ENCODE measurements at regions not wholly inside any gene's neighbourhood (a gene's known extent, or its start where the extent isn't known, plus 50 kb on each side); places are given as distances from the start of the nearest gene placed in this dataset.

DNA sequence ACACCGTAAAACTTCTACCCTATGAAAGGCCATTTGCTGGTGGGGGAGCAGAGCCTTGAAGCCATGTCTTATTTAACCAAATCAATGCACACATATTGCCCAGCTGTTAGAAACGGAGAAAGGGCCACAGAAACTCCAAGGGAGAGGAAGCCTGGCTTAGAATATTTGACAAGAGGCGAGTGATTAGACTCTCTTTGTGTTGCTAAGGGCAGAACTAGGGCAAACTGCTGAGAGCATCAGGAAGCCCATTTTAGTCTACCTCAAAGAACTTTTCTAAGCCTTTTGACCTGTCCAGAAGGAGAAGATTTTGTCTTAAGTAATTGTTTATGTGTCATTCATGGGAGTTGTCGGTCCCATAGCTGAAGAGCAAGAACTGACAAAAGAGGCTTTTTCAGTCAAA, 54.4 kb upstream of the CELF4 start:
- TF ChIP-seq CTCF (IDR thresholded peaks at IDR 0.05; ENCODE audit: low read depth, low read length) (no peak), POLR2A (IDR thresholded peaks at IDR 0.05; ENCODE audit: extremely low read depth, insufficient read length) (no peak), MYC (IDR thresholded peaks at IDR 0.05; ENCODE audit: low read depth, low read length) (no peak)
- TF ChIP-seq, protein P1, sequence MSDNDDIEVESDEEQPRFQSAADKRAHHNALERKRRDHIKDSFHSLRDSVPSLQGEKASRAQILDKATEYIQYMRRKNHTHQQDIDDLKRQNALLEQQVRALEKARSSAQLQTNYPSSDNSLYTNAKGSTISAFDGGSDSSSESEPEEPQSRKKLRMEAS (IDR thresholded peaks at IDR 0.05; ENCODE audit: low read depth, low read length), result no peak
- no peak for DNase-seq (ENCODE audit: low read depth)
- no peak overlapping the region for H3K4me3 ChIP-seq (ENCODE audit: low read depth, low read length)

DNA sequence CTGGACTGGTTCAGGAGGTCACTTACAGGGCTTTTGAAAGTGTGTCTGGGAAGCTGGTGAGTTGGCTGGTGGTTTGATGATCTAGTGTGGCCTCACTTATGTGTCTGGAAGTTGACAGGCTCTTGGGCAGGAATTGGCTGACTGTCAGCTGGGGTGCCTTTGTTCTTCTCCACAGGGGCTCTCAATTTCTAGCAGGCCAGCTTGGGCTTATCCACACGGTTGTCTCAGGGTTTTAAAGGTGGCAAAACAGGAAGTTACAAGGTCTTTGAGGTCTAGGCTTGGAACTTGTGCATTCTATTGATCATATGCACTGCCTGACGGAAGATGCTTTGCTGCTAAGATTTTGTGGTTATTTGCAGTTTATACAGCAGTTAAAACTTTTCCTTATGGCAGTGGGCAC, 52.0 kb upstream of the CELF4 start:
- DNase-seq (ENCODE audit: low read depth), result no peak
- TF ChIP-seq POLR2A (IDR thresholded peaks at IDR 0.05; ENCODE audit: extremely low read depth, insufficient read length) (no peak), CTCF (IDR thresholded peaks at IDR 0.05; ENCODE audit: low read depth, low read length) (no peak), MYC (IDR thresholded peaks at IDR 0.05; ENCODE audit: low read depth, low read length) (no peak)
- TF ChIP-seq, protein P1 (IDR thresholded peaks at IDR 0.05; ENCODE audit: low read depth, low read length), result no peak
- no peak overlapping the region for H3K4me3 ChIP-seq (ENCODE audit: low read depth, low read length)
